GM18519 (cell line): ENCODE measurements at regions not wholly inside any gene's neighbourhood (a gene's known extent, or its start where the extent isn't known, plus 50 kb on each side); places are given as distances from the start of the nearest gene placed in this dataset.

Experiments
- ATAC-seq: cut with Tn5 transposase; IDR thresholded peaks from one replicate; pipeline ENCODE4 v1.9.1; 2021; ENCODE audit warnings: mild to moderate bottlenecking, moderate library complexity; ENCODE audit not compliant: unreplicated experiment, low FRiP score

- ATAC-seq = no peak
Observed at GRCh38 chr22:48743601-48744282, 1083.9 kb downstream of the BRD1 start.

- no peak for ATAC-seq
Observed at GRCh38 chr22:48742556-48743343, 1084.9 kb downstream of the BRD1 start.

GRCh38 chr22:48742191-48742555 lies 1085.5 kb downstream of the BRD1 start:
- no peak for ATAC-seq

GRCh38 chr22:48741540-48741939 lies 1086.1 kb downstream of the BRD1 start:
- no peak for ATAC-seq

GRCh38 chr22:48740731-48741405 lies 1086.8 kb downstream of the BRD1 start:
- ATAC-seq = no peak

GRCh38 chr22:48740086-48740730 lies 1087.5 kb downstream of the BRD1 start:
- ATAC-seq = no peak

- no peak for ATAC-seq
Observed at GRCh38 chr22:48739348-48740085, 1088.2 kb downstream of the BRD1 start.

GRCh38 chr22:48738204-48738980 lies 1089.3 kb downstream of the BRD1 start:
- no peak for ATAC-seq

GRCh38 chr22:48737461-48738203 lies 1090.0 kb downstream of the BRD1 start:
- ATAC-seq = no peak

GRCh38 chr22:48736593-48737460 lies 1090.8 kb downstream of the BRD1 start:
- ATAC-seq = no peak

- ATAC-seq = no peak
Observed at GRCh38 chr22:48734961-48735360, 1092.7 kb downstream of the BRD1 start.

GRCh38 chr22:48734359-48734758 lies 1093.3 kb downstream of the BRD1 start:
- no peak for ATAC-seq

- ATAC-seq = no peak
Observed at GRCh38 chr22:48729499-48730171, 1098.0 kb downstream of the BRD1 start.

GRCh38 chr22:48727454-48728058 lies 1100.1 kb downstream of the BRD1 start:
- ATAC-seq = no peak

- ATAC-seq = no peak
Observed at GRCh38 chr22:48724899-48725298, 1102.8 kb downstream of the BRD1 start.

- no peak for ATAC-seq
Observed at GRCh38 chr22:48722661-48723060, 1105.0 kb downstream of the BRD1 start.

GRCh38 chr22:48721395-48721669 lies 1106.3 kb downstream of the BRD1 start:
- ATAC-seq = no peak
